Neural cell (in vitro differentiated cells): ENCODE measurements at regions not wholly inside any gene's neighbourhood (a gene's known extent, or its start where the extent isn't known, plus 50 kb on each side); places are given as distances from the start of the nearest gene placed in this dataset.

Source experiments
- H2AFZ ChIP-seq: fragments of 200-600, 300-800 bp; sonication (generic), shearing (Covaris generic); 2 replicates; pipeline ENCODE4 v1.6.0; 2014; ENCODE audit warnings: low read depth, mild to moderate bottlenecking, antibody characterized with exemption, low read length, moderate library complexity
- H3F3A ChIP-seq: fragments of 200-600 bp; shearing (Covaris generic); 2 replicates; pipeline ENCODE4 v1.6.1; 2016; ENCODE audit warnings: mild to moderate bottlenecking, moderate library complexity, mixed read lengths, antibody characterized with exemption, low read length; ENCODE audit not compliant: insufficient read depth, poor library complexity, severe bottlenecking
- H3K27ac ChIP-seq: fragments of 200-600, 300-800 bp; sonication (generic), shearing (Covaris generic); 2 replicates; pipeline ENCODE4 v1.5.1; 2014; ENCODE audit warnings: mild to moderate bottlenecking, low read length, moderate library complexity
- H3K27me3 ChIP-seq: fragments of 300-800, 200-600 bp; sonication (generic), shearing (Covaris generic); 2 replicates; pipeline ENCODE4 v1.6.0; 2014; ENCODE audit warnings: mild to moderate bottlenecking, low read depth, low read length, moderate library complexity; ENCODE audit not compliant: insufficient read depth
- H3K36me3 ChIP-seq: fragments of 300-800, 200-600 bp; sonication (generic), shearing (Covaris generic); 2 replicates; pipeline ENCODE4 v1.5.1; 2014; ENCODE audit warnings: mild to moderate bottlenecking, antibody characterized with exemption, low read length, moderate library complexity; ENCODE audit not compliant: insufficient read depth
- H3K4me2 ChIP-seq: fragments of 300-800, 200-600 bp; sonication (generic), shearing (Covaris generic); 2 replicates; pipeline ENCODE4 v1.6.0; 2014; ENCODE audit warnings: mild to moderate bottlenecking, low read length
- H3K4me3 ChIP-seq: fragments of 300-800, 200-600 bp; sonication (generic), shearing (Covaris generic); 2 replicates; pipeline ENCODE4 v1.5.1; 2014; ENCODE audit warnings: mild to moderate bottlenecking, low read length, moderate library complexity
- H3K79me2 ChIP-seq: fragments of 200-600 bp; shearing (Covaris generic); replicated peaks from 2 replicates; pipeline ENCODE4 v1.6.0; 2014; ENCODE audit warnings: mild to moderate bottlenecking, low read length, moderate library complexity; ENCODE audit not compliant: insufficient read depth
- H3K9ac ChIP-seq: fragments of 300-800, 200-600 bp; sonication (generic), shearing (Covaris generic); 2 replicates; pipeline ENCODE4 v1.6.1; 2016; ENCODE audit warnings: mild to moderate bottlenecking, low read length, mixed read lengths
- H3K9me2 ChIP-seq: fragments of 200-600 bp; shearing (Covaris generic); 2 replicates; pipeline ENCODE4 v1.6.1; 2016; ENCODE audit warnings: mild to moderate bottlenecking, low read length, mixed read lengths; ENCODE audit not compliant: insufficient read depth
- H3K9me3 ChIP-seq: fragments of 200-600, 300-800 bp; sonication (generic), shearing (Covaris generic); 2 replicates; pipeline ENCODE4 v1.6.1; 2016; ENCODE audit warnings: mild to moderate bottlenecking, mixed run types, low read length, moderate library complexity, mixed read lengths
- H4K20me1 ChIP-seq: fragments of 200-600 bp; shearing (Covaris generic); 2 replicates; pipeline ENCODE4 v1.6.1; 2016; ENCODE audit warnings: mild to moderate bottlenecking, mixed run types; ENCODE audit not compliant: insufficient read depth
- EP300 ChIP-seq: fragments of 450-650 bp; conservative IDR thresholded peaks from 2 replicates; pipeline ENCODE4 v1.6.1; 2014; ENCODE audit warnings: antibody characterized with exemption, mild to moderate bottlenecking, moderate library complexity; ENCODE audit not compliant: poor library complexity, severe bottlenecking
- EZH2 ChIP-seq: fragments of 200-600, 300-800 bp; shearing (Covaris generic), sonication (generic); IDR thresholded peaks from 2 replicates; pipeline ENCODE4 v1.6.1; 2014; ENCODE audit warnings: antibody characterized with exemption, low read length, borderline replicate concordance, mild to moderate bottlenecking; ENCODE audit not compliant: insufficient read depth, poor library complexity, severe bottlenecking
- MXI1 ChIP-seq: fragments of 450-650 bp; conservative IDR thresholded peaks from 2 replicates; pipeline ENCODE4 v1.6.1; 2014; ENCODE audit warnings: antibody characterized with exemption, mild to moderate bottlenecking; ENCODE audit not compliant: poor library complexity, severe bottlenecking
- POLR2AphosphoS5 ChIP-seq: IDR thresholded peaks from 2 replicates; pipeline ENCODE4 v1.6.1; 2012
- RAD21 ChIP-seq: fragments of 450-650 bp; conservative IDR thresholded peaks from 2 replicates; pipeline ENCODE4 v1.6.1; 2014; ENCODE audit warnings: antibody characterized with exemption, mild to moderate bottlenecking, moderate library complexity
- REST ChIP-seq: IDR thresholded peaks from 2 replicates; pipeline ENCODE4 v1.6.1; 2012; ENCODE audit warnings: borderline replicate concordance
- SMC3 ChIP-seq: fragments of 450-650 bp; conservative IDR thresholded peaks from 2 replicates; pipeline ENCODE4 v1.6.1; 2014; ENCODE audit warnings: antibody characterized with exemption, mild to moderate bottlenecking, moderate library complexity; ENCODE audit not compliant: poor library complexity
- TAF1 ChIP-seq: IDR thresholded peaks from 2 replicates; pipeline ENCODE4 v1.6.1; 2012; ENCODE audit warnings: low read depth
- TF ChIP-seq, protein P1 (sequence below): fragments of 450-650 bp; IDR thresholded peaks from 2 replicates; pipeline ENCODE4 v1.5.1; 2014; ENCODE audit warnings: antibody characterized with exemption, mild to moderate bottlenecking, moderate library complexity; ENCODE audit not compliant: poor library complexity, severe bottlenecking

DNA sequence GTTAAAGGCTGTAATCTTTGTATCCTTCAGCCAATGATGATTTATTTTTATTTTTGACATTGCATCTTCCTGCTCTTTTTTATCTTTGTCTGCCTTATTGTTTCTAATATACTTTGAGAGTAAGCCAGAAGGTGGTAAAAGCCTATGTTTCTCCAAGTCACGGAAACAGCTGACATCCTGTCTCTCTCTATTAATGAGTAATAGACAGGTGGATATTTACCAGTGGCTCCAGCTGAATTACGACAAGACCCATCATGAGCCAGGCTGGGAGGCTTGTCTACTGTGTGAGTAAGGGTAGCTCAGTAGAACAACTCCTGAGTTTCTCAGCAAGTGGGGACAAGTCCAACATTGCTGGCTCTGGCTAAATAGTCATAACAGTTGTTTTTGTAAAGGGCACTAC, 166.6 kb downstream of the NDFIP2 start:
- Histone ChIP-seq H3F3A (no peaks in the 10 kb centered on the region), H3K9me3 (no peaks in the 10 kb centered on the region), H3K9ac (no peak overlapping the region), H3K4me2 (no peak overlapping the region), H4K20me1 (no peaks in the 10 kb centered on the region), H3K4me3 (no peak overlapping the region), H3K27me3 (no peaks in the 10 kb centered on the region), H3K36me3 (no peaks in the 10 kb centered on the region), H3K27ac (no peak overlapping the region), H3K9me2 (no peaks in the 10 kb centered on the region), H3K79me2 (no peaks in the 10 kb centered on the region), H2AFZ (no peak overlapping the region)
- no peak for TF ChIP-seq SMC3
- no peak for TF ChIP-seq POLR2AphosphoS5
- no peak for TF ChIP-seq REST
- TF ChIP-seq MXI1 = no peak
- no peak for TF ChIP-seq EZH2
- TF ChIP-seq, protein P1, sequence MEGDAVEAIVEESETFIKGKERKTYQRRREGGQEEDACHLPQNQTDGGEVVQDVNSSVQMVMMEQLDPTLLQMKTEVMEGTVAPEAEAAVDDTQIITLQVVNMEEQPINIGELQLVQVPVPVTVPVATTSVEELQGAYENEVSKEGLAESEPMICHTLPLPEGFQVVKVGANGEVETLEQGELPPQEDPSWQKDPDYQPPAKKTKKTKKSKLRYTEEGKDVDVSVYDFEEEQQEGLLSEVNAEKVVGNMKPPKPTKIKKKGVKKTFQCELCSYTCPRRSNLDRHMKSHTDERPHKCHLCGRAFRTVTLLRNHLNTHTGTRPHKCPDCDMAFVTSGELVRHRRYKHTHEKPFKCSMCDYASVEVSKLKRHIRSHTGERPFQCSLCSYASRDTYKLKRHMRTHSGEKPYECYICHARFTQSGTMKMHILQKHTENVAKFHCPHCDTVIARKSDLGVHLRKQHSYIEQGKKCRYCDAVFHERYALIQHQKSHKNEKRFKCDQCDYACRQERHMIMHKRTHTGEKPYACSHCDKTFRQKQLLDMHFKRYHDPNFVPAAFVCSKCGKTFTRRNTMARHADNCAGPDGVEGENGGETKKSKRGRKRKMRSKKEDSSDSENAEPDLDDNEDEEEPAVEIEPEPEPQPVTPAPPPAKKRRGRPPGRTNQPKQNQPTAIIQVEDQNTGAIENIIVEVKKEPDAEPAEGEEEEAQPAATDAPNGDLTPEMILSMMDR = no peak
- no peak for TF ChIP-seq EP300
- TF ChIP-seq TAF1 = no peak
- no peak for TF ChIP-seq RAD21

DNA sequence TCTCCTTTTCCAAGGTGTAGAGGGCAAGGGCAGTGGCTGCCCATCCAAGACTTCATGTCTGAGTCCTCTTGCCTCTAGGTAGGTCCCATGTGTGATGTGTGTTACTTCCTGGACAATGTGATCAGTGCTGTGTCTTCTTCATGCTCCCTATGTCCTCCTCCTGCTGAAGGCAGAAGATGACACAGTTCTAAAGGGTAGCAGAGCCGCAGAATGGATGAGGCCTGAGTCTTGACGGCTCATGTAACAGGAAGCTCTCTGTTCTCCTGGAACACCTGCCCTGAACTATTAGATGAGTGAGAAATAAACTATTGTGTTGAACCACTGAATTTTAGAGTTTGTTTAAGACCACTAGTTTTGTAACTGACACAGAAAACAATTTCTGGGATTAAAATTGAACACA, 165.9 kb downstream of the NDFIP2 start:
- no peak overlapping the region for H3K9ac ChIP-seq
- H3K27ac ChIP-seq = no peak overlapping the region
- TF ChIP-seq EP300 (no peak), MXI1 (no peak), REST (no peak), RAD21 (no peak), POLR2AphosphoS5 (no peak), SMC3 (no peak), TAF1 (no peak)
- TF ChIP-seq, protein P1 = no peak
- H4K20me1 ChIP-seq = no peaks in the 10 kb centered on the region
- H3K4me3 ChIP-seq = no peak overlapping the region
- no peaks in the 10 kb centered on the region for H3K9me2 ChIP-seq
- H3K4me2 ChIP-seq = no peak overlapping the region
- H2AFZ ChIP-seq = no peak overlapping the region
- no peaks in the 10 kb centered on the region for H3K79me2 ChIP-seq
- H3K27me3 ChIP-seq = no peaks in the 10 kb centered on the region
- no peaks in the 10 kb centered on the region for H3K36me3 ChIP-seq
- H3F3A ChIP-seq = no peaks in the 10 kb centered on the region
- no peaks in the 10 kb centered on the region for H3K9me3 ChIP-seq
